Cardiac fibroblast (primary cell): ENCODE measurements at regions not wholly inside any gene's neighbourhood (a gene's known extent, or its start where the extent isn't known, plus 50 kb on each side); places are given as distances from the start of the nearest gene placed in this dataset.

Source experiments
- DNase-seq, 2 donors: peaks; one replicate each; pipeline versions ENCODE4 v3.0.0 to v3.0.0-alpha.2; 2010; ENCODE audit warnings: low read depth in 2 of 2
- H3K4me3 ChIP-seq, 2 donors: replicated peaks in 1 of 2; 1 replicate in 1 of 2; 2 replicates in 1 of 2; pipeline ENCODE4 v1.5.1; 2011; ENCODE audit warnings: low read depth in 2 of 2, low read length in 2 of 2, mild to moderate bottlenecking in 2 of 2, moderate library complexity in 1 of 2
- TF ChIP-seq, protein P1 (sequence below): IDR thresholded peaks from one replicate; pipeline ENCODE4 v1.5.1; 2011; ENCODE audit warnings: low read depth, mild to moderate bottlenecking, low read length, inconsistent platforms

DNA sequence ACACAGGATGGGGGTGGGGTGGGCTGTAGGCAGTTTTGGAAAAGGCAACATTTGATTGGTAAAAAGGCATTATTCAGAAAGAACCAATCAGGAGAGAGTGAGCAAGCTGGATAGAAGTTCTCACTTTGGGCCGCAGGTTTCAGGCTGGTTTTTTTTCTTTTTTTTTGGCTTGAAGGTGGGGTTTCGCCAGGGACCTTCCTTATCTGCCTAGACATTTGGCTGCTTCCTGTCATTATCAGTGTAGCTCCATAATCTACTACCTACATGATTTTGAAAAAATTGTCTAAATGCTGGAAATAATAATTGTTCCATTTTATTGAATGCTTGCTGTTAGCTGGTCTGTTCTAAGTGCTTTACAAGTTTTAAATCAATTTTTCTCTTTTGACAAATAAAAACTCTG lies 649.0 kb downstream of the TMTC2 start:
- TF ChIP-seq, protein P1, sequence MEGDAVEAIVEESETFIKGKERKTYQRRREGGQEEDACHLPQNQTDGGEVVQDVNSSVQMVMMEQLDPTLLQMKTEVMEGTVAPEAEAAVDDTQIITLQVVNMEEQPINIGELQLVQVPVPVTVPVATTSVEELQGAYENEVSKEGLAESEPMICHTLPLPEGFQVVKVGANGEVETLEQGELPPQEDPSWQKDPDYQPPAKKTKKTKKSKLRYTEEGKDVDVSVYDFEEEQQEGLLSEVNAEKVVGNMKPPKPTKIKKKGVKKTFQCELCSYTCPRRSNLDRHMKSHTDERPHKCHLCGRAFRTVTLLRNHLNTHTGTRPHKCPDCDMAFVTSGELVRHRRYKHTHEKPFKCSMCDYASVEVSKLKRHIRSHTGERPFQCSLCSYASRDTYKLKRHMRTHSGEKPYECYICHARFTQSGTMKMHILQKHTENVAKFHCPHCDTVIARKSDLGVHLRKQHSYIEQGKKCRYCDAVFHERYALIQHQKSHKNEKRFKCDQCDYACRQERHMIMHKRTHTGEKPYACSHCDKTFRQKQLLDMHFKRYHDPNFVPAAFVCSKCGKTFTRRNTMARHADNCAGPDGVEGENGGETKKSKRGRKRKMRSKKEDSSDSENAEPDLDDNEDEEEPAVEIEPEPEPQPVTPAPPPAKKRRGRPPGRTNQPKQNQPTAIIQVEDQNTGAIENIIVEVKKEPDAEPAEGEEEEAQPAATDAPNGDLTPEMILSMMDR = no peak
- DNase-seq = no peak
- no peak overlapping the region for H3K4me3 ChIP-seq

DNA sequence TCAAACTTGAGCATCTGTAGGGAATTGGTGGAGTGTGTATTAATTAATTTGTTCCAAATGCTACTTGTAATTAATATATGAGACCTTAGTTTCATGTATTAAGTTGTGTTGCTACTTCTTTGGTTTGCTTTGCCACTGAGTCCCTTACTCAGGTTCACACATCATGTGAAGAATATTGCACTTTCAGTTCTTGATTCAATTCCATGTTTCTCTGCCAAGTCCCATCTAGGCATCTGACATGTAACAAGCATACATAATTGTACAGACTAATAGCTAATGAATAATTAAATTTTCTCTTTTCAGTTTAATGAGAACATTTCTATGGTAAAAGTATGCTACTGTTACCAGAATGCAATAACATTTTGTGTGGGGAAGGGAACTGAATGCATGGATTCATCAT lies 640.0 kb downstream of the TMTC2 start:
- no peak for DNase-seq
- H3K4me3 ChIP-seq = no peak overlapping the region
- TF ChIP-seq, protein P1 = no peak

DNA sequence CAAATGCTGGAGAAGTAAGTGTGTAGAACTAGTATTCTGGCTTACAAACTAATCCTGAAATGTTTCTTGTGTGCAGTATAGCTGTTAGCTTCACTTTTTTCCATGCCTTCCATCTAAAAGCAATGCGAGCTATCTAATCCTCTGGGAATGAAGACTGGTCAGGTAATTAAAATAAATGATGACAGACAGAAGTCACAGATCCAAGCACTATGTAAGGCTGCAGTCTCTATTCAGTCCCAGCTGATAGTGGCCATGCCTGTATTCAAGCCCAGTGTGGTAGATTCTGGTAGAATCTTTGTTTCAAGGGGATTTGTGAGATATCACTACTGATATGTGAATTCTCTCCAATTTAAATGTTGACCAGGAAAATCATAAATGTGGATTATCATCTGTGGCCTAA lies 637.2 kb downstream of the TMTC2 start:
- DNase-seq = no peak

DNA sequence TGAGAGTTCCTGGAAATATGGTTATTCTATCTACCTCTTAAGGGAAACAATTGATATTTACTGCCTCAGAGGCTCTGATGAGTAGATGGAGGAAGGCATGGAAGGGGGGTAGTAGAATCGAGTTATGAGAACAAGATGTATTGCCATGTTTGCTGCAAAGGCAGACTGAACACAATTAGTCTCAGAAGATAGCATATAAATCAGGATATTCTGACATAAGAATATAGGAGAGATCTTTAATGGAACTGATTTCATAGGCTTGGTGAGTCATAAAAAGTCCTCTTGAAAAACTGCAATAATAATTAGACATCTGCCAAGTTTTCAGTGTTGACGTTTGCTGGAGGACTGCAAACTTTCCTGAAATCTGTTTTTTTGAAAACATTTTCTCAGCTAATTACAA lies 636.1 kb downstream of the TMTC2 start:
- H3K4me3 ChIP-seq = no peak overlapping the region
- no peak for DNase-seq
- TF ChIP-seq, protein P1 = no peak

More for the DNA sequence above, 637.2 kb downstream of the TMTC2 start:
- TF ChIP-seq, protein P1 = no peak
- H3K4me3 ChIP-seq = no peak overlapping the region

DNA sequence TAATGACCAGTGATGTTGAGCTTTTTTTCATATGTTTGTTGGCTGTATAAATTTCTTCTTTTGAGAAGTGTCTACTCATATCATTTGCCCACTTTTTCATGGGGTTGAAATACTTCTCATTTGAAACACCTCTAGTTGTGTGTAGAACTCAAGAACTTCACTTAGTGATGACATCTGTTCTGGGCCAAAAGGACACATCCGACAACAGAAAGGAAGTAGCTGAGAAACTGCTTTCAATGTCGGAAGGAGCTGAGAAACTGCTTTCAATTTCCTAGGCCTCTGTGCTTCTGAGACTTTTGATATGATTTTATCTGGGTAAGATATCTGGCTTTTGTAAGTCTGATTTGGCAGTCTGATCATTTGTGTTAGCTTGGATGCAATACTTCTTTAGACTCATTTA lies 635.3 kb downstream of the TMTC2 start:
- DNase-seq = no peak
- TF ChIP-seq, protein P1 = no peak
- no peak overlapping the region for H3K4me3 ChIP-seq

DNA sequence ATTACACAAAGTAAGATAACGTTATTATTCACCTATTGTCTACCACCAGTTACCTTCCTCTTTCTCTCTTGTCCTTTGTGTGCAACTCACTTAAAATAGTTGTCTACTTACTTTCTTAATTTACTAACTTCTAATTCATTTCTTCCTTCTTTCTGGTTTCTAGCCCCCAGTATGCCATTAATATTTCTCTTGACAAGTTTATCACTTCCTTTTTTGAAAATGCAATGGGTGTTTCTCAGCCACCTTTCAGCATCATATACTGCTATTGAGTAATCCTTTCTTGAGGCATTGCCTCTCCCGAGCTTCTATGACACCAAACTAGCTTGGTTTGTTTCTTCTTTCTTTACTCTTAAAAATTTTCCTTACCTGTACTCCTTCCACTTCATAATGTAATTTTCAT lies 633.6 kb downstream of the TMTC2 start:
- TF ChIP-seq, protein P1 = no peak
- H3K4me3 ChIP-seq = no peak overlapping the region
- DNase-seq = no peak

DNA sequence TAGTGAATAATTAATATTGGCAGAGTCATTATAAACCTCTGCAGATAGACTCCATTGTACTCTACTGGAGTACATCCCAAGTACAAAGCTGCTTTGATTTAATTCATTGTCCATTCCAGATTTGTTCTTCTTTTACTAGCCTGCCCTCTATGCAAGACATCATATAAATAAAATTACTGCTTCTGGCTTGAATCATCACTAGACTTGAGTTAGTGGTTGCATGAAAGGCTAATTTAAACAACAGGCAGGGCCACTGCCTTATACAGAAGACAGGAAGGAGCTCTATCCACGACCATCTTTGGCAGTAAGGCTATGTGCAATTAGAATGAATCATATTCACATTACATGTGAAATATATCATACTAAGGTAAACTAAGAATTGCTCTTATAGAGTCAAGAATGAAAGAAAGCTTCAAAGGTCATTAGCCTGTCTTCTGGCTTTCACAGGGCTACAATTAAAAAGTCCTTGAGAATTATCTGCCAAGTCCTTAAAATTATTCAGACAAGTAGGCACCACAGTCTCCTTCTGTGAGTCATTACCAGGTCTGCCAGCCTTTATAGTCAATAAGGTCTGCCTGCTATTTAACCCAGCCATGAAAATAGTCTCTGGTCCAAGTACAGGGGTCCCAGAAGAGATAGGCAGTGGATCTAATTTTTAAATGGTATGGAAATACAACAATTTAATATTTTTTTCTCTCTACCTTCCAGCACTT lies 631.8 kb downstream of the TMTC2 start:
- TF ChIP-seq, protein P1 = no peak
- no peak for DNase-seq

More for the DNA sequence above, 631.8 kb downstream of the TMTC2 start:
- no peak overlapping the region for H3K4me3 ChIP-seq
